ENCODE measurements at regions not wholly inside any gene's neighbourhood (a gene's known extent, or its start where the extent isn't known, plus 50 kb on each side); places are given as distances from the start of the nearest gene placed in this dataset.
A peak's percentile ranks its signal among the peaks of the same experiment; 100 is the strongest.

DNA sequence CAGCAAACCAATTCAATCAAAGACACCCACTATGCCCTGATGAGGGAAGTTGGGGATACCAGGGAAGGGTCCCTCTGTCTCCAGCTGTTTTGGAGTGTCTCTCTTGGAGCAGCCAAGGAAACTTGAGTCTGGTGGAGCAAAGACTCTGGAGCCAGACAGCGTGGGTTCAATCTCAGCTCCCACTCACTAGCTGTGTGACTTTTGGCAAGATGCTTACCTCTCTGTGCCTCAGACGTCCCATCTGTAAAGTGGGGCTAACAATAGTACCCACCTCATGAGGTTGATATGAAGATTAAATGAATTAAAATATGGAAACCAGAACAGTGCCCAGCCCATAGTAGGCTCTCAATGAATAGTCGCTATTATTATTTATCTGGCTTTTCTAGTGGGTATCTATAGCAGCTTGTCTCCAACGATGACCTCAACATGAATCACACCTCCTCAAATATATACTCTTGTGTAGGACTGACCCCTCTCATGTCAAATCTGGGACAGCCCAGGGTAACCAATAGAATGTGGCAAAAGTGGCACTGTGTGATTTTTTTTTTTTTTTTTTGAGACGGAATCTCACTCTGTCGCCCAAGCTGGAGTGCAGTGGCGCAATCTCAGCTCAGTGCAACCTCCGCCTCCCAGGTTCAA lies 99.2 kb upstream of the FOXP4 start:
- Histone ChIP-seq H3K36me3 (ENCODE audit: control insufficient read depth, insufficient read depth, low read length) (no peaks in the 10 kb centered on the region), H3K9ac (ENCODE audit: low read depth, low read length) (no peak overlapping the region), H2BK20ac (ENCODE audit: low read depth, low read length) (no peak overlapping the region), H3K4me1 (ENCODE audit: control insufficient read depth, insufficient read depth, low read length) (peaks cover 6% of the 10 kb centered on the region), H3K23ac (ENCODE audit: low read depth, low read length) (no peak overlapping the region), H2AFZ (replicated peaks; ENCODE audit: low read length, poor library complexity) (no peak overlapping the region), H2AK5ac (ENCODE audit: low read depth, low read length) (no peak overlapping the region), H3K79me1 (ENCODE audit: low read depth in 1 of 2, low read length in 2 of 2) (no peaks in the 10 kb centered on the region), H4K91ac (ENCODE audit: insufficient read depth, low read depth, low read length) (no peak overlapping the region), H3K4me3 (ENCODE audit: insufficient read depth, low read depth, low read length) (no peak overlapping the region), H3K14ac (replicated peaks; ENCODE audit: low read depth, low read length) (no peak overlapping the region), H3K9me1 (ENCODE audit: insufficient read depth, low read length) (no peaks in the 10 kb centered on the region), H2BK15ac (ENCODE audit: low read depth, low read length) (no peak overlapping the region), H4K5ac (ENCODE audit: low read depth, low read length) (no peak overlapping the region), H3K4ac (ENCODE audit: low read depth, low read length) (no peak overlapping the region), H4K20me1 (ENCODE audit: insufficient read depth, low read length) (no peaks in the 10 kb centered on the region; the same call in 1 of the 2 replicates), H2BK5ac (ENCODE audit: low read depth, low read length, poor library complexity, severe bottlenecking) (no peak overlapping the region), H3K9me3 (ENCODE audit: control insufficient read depth, insufficient read depth, low read length) (no peaks in the 10 kb centered on the region), H4K8ac (ENCODE audit: low read depth in 2 of 2, low read length in 2 of 2) (no peak overlapping the region), H3K27me3 (ENCODE audit: control insufficient read depth, insufficient read depth, low read length) (peaks cover 55% of the 10 kb centered on the region), H2AK9ac (replicated peaks; ENCODE audit: low read depth, low read length, poor library complexity) (no peak overlapping the region), H2BK120ac (ENCODE audit: low read depth, low read length) (no peak overlapping the region), H3K4me2 (ENCODE audit: low read depth, low read length) (no peak overlapping the region), H3K18ac (ENCODE audit: low read depth, low read length) (no peak overlapping the region), H3K27ac (ENCODE audit: insufficient read depth, low read length) (no peak overlapping the region), H3K56ac (ENCODE audit: extremely low read depth, insufficient read depth, low read length) (no peak overlapping the region)
- DNase-seq (peak; percentile 17), ATAC-seq (ENCODE audit: low read depth) (no peak)
- no CpG with 5 or more reads among the region's 8 CpGs for WGBS, 2 experiments (ENCODE audit: extremely low coverage in 2 of 2, insufficient read length in 1 of 2)
- ChIA-PET CTCF (no interaction called here), POLR2A (ENCODE audit: unreplicated experiment) (no interaction called here)
- TF ChIP-seq, protein P1, sequence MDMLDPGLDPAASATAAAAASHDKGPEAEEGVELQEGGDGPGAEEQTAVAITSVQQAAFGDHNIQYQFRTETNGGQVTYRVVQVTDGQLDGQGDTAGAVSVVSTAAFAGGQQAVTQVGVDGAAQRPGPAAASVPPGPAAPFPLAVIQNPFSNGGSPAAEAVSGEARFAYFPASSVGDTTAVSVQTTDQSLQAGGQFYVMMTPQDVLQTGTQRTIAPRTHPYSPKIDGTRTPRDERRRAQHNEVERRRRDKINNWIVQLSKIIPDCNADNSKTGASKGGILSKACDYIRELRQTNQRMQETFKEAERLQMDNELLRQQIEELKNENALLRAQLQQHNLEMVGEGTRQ (IDR thresholded peaks at IDR 0.05; ENCODE audit: low read depth, low read length): no peak
- TF ChIP-seq POLR2A (IDR thresholded peaks at IDR 0.05; ENCODE audit: low read depth, low read length): no peak
- TF ChIP-seq RAD21 (IDR thresholded peaks at IDR 0.05; ENCODE audit: low read length): no peak
- TF ChIP-seq MAFK (IDR thresholded peaks at IDR 0.05; ENCODE audit: low read depth, low read length): no peak
- no peak for TF ChIP-seq RFX5 (IDR thresholded peaks at IDR 0.05; ENCODE audit: low read depth, low read length)
- in situ Hi-C loops (cut with MboI; ENCODE audit: low sequenced_read_pairs): no loop called here
- no TSS peak for BruUV-seq (replicated peaks)
- intact Hi-C loops (cut with micrococcal nuclease): no loop called here
- dilution Hi-C loops (cut with HindIII; ENCODE audit: low sequenced_read_pairs, unreplicated experiment): no loop called here

All from IMR-90 (cell line).